ENCODE measurements at regions not wholly inside any gene's neighbourhood (a gene's known extent, or its start where the extent isn't known, plus 50 kb on each side); places are given as distances from the start of the nearest gene placed in this dataset.

- Mint-ChIP-seq H3K4me3 (no peak overlapping the region), H3K27me3 (no peaks in the 10 kb centered on the region), H3K4me1 (peaks cover 6% of the 10 kb centered on the region), H3K9me3 (no peaks in the 10 kb centered on the region), H3K27ac (no peak overlapping the region), H3K36me3 (no peaks in the 10 kb centered on the region)
- DNase-seq = no peak
Observed at GRCh38 chr12:94791933-94792332, 141.6 kb upstream of the TMCC3 start.

- no peaks in the 10 kb centered on the region for H3K27me3 Mint-ChIP-seq
- H3K4me3 Mint-ChIP-seq = no peak overlapping the region
- H3K4me1 Mint-ChIP-seq = peaks cover 6% of the 10 kb centered on the region
- H3K36me3 Mint-ChIP-seq = no peaks in the 10 kb centered on the region
- H3K9me3 Mint-ChIP-seq = no peaks in the 10 kb centered on the region
- no peak overlapping the region for H3K27ac Mint-ChIP-seq
- DNase-seq = no peak
Observed at GRCh38 chr12:94790825-94791224, 140.5 kb upstream of the TMCC3 start.

- peaks cover 6% of the 10 kb centered on the region for H3K4me1 Mint-ChIP-seq
- no peak overlapping the region for H3K4me3 Mint-ChIP-seq
- H3K27me3 Mint-ChIP-seq = no peaks in the 10 kb centered on the region
- no peak overlapping the region for H3K27ac Mint-ChIP-seq
- no peaks in the 10 kb centered on the region for H3K36me3 Mint-ChIP-seq
- DNase-seq = no peak
- H3K9me3 Mint-ChIP-seq = no peaks in the 10 kb centered on the region
Observed at GRCh38 chr12:94790370-94790769, 140.0 kb upstream of the TMCC3 start.

- DNase-seq = no peak
- Mint-ChIP-seq H3K4me1 (peaks cover 4% of the 10 kb centered on the region), H3K36me3 (no peaks in the 10 kb centered on the region), H3K9me3 (no peaks in the 10 kb centered on the region), H3K27ac (no peak overlapping the region), H3K27me3 (no peaks in the 10 kb centered on the region), H3K4me3 (no peak overlapping the region)
Observed at GRCh38 chr12:94789510-94790225, 139.3 kb upstream of the TMCC3 start.

- Mint-ChIP-seq H3K4me1 (no peaks in the 10 kb centered on the region), H3K9me3 (no peaks in the 10 kb centered on the region), H3K4me3 (no peak overlapping the region), H3K27ac (no peak overlapping the region), H3K36me3 (no peaks in the 10 kb centered on the region), H3K27me3 (peaks cover 3% of the 10 kb centered on the region)
- no peak for DNase-seq
Observed at GRCh38 chr12:94788298-94788697, 137.9 kb upstream of the TMCC3 start.

- Mint-ChIP-seq H3K27ac (no peak overlapping the region), H3K4me1 (no peaks in the 10 kb centered on the region), H3K4me3 (no peak overlapping the region), H3K36me3 (no peaks in the 10 kb centered on the region), H3K9me3 (peaks cover 4% of the 10 kb centered on the region), H3K27me3 (peaks cover 13% of the 10 kb centered on the region)
- DNase-seq = no peak
Observed at GRCh38 chr12:94786906-94787305, 136.5 kb upstream of the TMCC3 start.

GRCh38 chr12:94783862-94784261 lies 133.5 kb upstream of the TMCC3 start:
- H3K27ac Mint-ChIP-seq = no peak overlapping the region
- no peaks in the 10 kb centered on the region for H3K36me3 Mint-ChIP-seq
- DNase-seq = no peak
- H3K4me1 Mint-ChIP-seq = no peaks in the 10 kb centered on the region
- no peak overlapping the region for H3K4me3 Mint-ChIP-seq
- H3K27me3 Mint-ChIP-seq = peaks cover 16% of the 10 kb centered on the region
- H3K9me3 Mint-ChIP-seq = peaks cover 4% of the 10 kb centered on the region

- H3K9me3 Mint-ChIP-seq = peaks cover 4% of the 10 kb centered on the region
- H3K4me1 Mint-ChIP-seq = no peaks in the 10 kb centered on the region
- H3K4me3 Mint-ChIP-seq = no peak overlapping the region
- no peaks in the 10 kb centered on the region for H3K36me3 Mint-ChIP-seq
- no peak overlapping the region for H3K27ac Mint-ChIP-seq
- peaks cover 17% of the 10 kb centered on the region for H3K27me3 Mint-ChIP-seq
- no peak for DNase-seq
Observed at GRCh38 chr12:94783343-94783742, 133.0 kb upstream of the TMCC3 start.

- Mint-ChIP-seq H3K36me3 (no peaks in the 10 kb centered on the region), H3K9me3 (peaks cover 4% of the 10 kb centered on the region), H3K27me3 (peaks cover 24% of the 10 kb centered on the region), H3K27ac (no peak overlapping the region), H3K4me3 (no peak overlapping the region), H3K4me1 (no peaks in the 10 kb centered on the region)
- DNase-seq = no peak
Observed at GRCh38 chr12:94781835-94782234, 131.5 kb upstream of the TMCC3 start.

GRCh38 chr12:94779485-94779884 lies 129.1 kb upstream of the TMCC3 start:
- H3K4me1 Mint-ChIP-seq = no peaks in the 10 kb centered on the region
- H3K27me3 Mint-ChIP-seq = peaks cover 24% of the 10 kb centered on the region
- H3K27ac Mint-ChIP-seq = no peak overlapping the region
- H3K36me3 Mint-ChIP-seq = no peaks in the 10 kb centered on the region
- no peak overlapping the region for H3K4me3 Mint-ChIP-seq
- H3K9me3 Mint-ChIP-seq = peaks cover 4% of the 10 kb centered on the region
- no peak for DNase-seq

GRCh38 chr12:94777936-94778335 lies 127.6 kb upstream of the TMCC3 start:
- no peak overlapping the region for H3K4me3 Mint-ChIP-seq
- no peak overlapping the region for H3K27ac Mint-ChIP-seq
- H3K36me3 Mint-ChIP-seq = no peaks in the 10 kb centered on the region
- H3K9me3 Mint-ChIP-seq = peaks cover 4% of the 10 kb centered on the region
- no peaks in the 10 kb centered on the region for H3K4me1 Mint-ChIP-seq
- H3K27me3 Mint-ChIP-seq = peaks cover 19% of the 10 kb centered on the region
- no peak for DNase-seq

- H3K27me3 Mint-ChIP-seq = peaks cover 14% of the 10 kb centered on the region
- H3K27ac Mint-ChIP-seq = no peak overlapping the region
Observed at GRCh38 chr12:94775710-94776109, 125.4 kb upstream of the TMCC3 start.

GRCh38 chr12:94771741-94772140 lies 121.4 kb upstream of the TMCC3 start:
- no peak overlapping the region for H3K4me3 Mint-ChIP-seq
- no peak overlapping the region for H3K27ac Mint-ChIP-seq
- peaks cover 27% of the 10 kb centered on the region for H3K27me3 Mint-ChIP-seq
- H3K4me1 Mint-ChIP-seq = peaks cover 5% of the 10 kb centered on the region
- H3K9me3 Mint-ChIP-seq = no peaks in the 10 kb centered on the region
- no peaks in the 10 kb centered on the region for H3K36me3 Mint-ChIP-seq
- DNase-seq = no peak

More at GRCh38 chr12:94775710-94776109, 125.4 kb upstream of the TMCC3 start:
- H3K4me1 Mint-ChIP-seq = no peaks in the 10 kb centered on the region
- H3K36me3 Mint-ChIP-seq = no peaks in the 10 kb centered on the region
- H3K4me3 Mint-ChIP-seq = no peak overlapping the region
- no peaks in the 10 kb centered on the region for H3K9me3 Mint-ChIP-seq
- DNase-seq = no peak

- no peaks in the 10 kb centered on the region for H3K9me3 Mint-ChIP-seq
- no peak overlapping the region for H3K4me3 Mint-ChIP-seq
- H3K4me1 Mint-ChIP-seq = peaks cover 5% of the 10 kb centered on the region
- no peak for DNase-seq
- no peaks in the 10 kb centered on the region for H3K36me3 Mint-ChIP-seq
- H3K27ac Mint-ChIP-seq = no peak overlapping the region
- H3K27me3 Mint-ChIP-seq = peaks cover 27% of the 10 kb centered on the region
Observed at GRCh38 chr12:94771199-94771598, 120.8 kb upstream of the TMCC3 start.

GRCh38 chr12:94770791-94771190 lies 120.4 kb upstream of the TMCC3 start:
- H3K9me3 Mint-ChIP-seq = no peaks in the 10 kb centered on the region
- DNase-seq = no peak
- peaks cover 5% of the 10 kb centered on the region for H3K4me1 Mint-ChIP-seq
- H3K27ac Mint-ChIP-seq = no peak overlapping the region
- peaks cover 27% of the 10 kb centered on the region for H3K27me3 Mint-ChIP-seq
- H3K36me3 Mint-ChIP-seq = no peaks in the 10 kb centered on the region
- H3K4me3 Mint-ChIP-seq = no peak overlapping the region

All from activated naive CD8-positive, alpha-beta T cell treated with anti-CD3 and anti-CD28 coated beads for 36 hours (primary cell).